ENCODE measurements at regions not wholly inside any gene's neighbourhood (a gene's known extent, or its start where the extent isn't known, plus 50 kb on each side); places are given as distances from the start of the nearest gene placed in this dataset.

DNA sequence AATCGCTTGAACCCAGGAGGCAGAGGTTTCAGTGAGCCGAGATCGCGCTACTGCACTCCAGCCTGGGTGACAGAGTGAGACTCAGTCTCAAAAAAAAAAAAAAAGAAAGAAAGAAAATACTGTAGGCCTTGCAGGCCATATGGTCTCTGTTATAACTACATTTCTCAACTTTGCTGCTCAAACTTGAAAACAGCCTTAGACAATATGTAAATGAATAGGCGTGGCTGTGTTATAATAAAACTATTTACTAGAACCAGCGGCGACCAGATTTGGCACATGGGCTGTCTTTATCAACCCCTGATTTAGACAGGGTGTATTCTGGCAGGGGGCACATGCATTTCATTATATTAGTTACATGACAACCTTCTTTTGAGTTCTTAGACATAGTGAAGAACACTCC lies 130.0 kb downstream of the C9orf152 start:
- TF ChIP-seq, protein P1, sequence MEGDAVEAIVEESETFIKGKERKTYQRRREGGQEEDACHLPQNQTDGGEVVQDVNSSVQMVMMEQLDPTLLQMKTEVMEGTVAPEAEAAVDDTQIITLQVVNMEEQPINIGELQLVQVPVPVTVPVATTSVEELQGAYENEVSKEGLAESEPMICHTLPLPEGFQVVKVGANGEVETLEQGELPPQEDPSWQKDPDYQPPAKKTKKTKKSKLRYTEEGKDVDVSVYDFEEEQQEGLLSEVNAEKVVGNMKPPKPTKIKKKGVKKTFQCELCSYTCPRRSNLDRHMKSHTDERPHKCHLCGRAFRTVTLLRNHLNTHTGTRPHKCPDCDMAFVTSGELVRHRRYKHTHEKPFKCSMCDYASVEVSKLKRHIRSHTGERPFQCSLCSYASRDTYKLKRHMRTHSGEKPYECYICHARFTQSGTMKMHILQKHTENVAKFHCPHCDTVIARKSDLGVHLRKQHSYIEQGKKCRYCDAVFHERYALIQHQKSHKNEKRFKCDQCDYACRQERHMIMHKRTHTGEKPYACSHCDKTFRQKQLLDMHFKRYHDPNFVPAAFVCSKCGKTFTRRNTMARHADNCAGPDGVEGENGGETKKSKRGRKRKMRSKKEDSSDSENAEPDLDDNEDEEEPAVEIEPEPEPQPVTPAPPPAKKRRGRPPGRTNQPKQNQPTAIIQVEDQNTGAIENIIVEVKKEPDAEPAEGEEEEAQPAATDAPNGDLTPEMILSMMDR (IDR thresholded peaks at IDR 0.05; ENCODE audit: extremely low read depth in 1 of 2, insufficient read depth in 1 of 2, low read depth in 1 of 2, low read length in 2 of 2) = no peak
- TF ChIP-seq POLR2AphosphoS5 (IDR thresholded peaks at IDR 0.05; ENCODE audit: insufficient read depth, low read depth, low read length) = no peak
- no peak for TF ChIP-seq POLR2A (IDR thresholded peaks at IDR 0.05; ENCODE audit: low read depth, low read length)
- TF ChIP-seq MYC (IDR thresholded peaks at IDR 0.05; ENCODE audit: low read depth, low read length) = no peak
- TF ChIP-seq, protein P2, sequence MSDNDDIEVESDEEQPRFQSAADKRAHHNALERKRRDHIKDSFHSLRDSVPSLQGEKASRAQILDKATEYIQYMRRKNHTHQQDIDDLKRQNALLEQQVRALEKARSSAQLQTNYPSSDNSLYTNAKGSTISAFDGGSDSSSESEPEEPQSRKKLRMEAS (IDR thresholded peaks at IDR 0.05; ENCODE audit: insufficient read depth, insufficient read length) = no peak
- TF ChIP-seq JUN (IDR thresholded peaks at IDR 0.05; ENCODE audit: borderline replicate concordance, insufficient read depth, insufficient read length, low read depth) = no peak
- no peak for TF ChIP-seq EZH2 (IDR thresholded peaks at IDR 0.05; ENCODE audit: borderline replicate concordance, low read depth, low read length, severe bottlenecking)

Measured in endothelial cell of umbilical vein (primary cell).